K562 (cell line): ENCODE measurements at regions not wholly inside any gene's neighbourhood (a gene's known extent, or its start where the extent isn't known, plus 50 kb on each side); places are given as distances from the start of the nearest gene placed in this dataset.

ENCODE experiments used
- ARID1B ChIP-seq: fragments of 450-650 bp; IDR thresholded peaks from 2 replicates; pipeline ENCODE4 v1.6.1; 2016; ENCODE audit warnings: antibody characterized with exemption, mild to moderate bottlenecking, inconsistent platforms
- CBFA2T3 ChIP-seq: fragments of 450-650 bp; IDR thresholded peaks from 2 replicates; pipeline ENCODE4 v1.6.1; 2017
- FOXK1 ChIP-seq: sonication (generic); formaldehyde crosslinking; IDR thresholded peaks from 2 replicates; pipeline ENCODE4 v1.8.0; 2022; ENCODE audit warnings: missing genetic modification reagents, mild to moderate bottlenecking, borderline replicate concordance
- IRF9 ChIP-seq: fragments of 450-650 bp; IDR thresholded peaks from 2 replicates; pipeline ENCODE4 v1.6.1; 2016; ENCODE audit warnings: missing biosample characterization, missing genetic modification characterization
- KAT7 ChIP-seq: sonication (generic); formaldehyde crosslinking; IDR thresholded peaks from 2 replicates; pipeline ENCODE4 v1.8.0; 2022; ENCODE audit warnings: missing genetic modification reagents, mild to moderate bottlenecking, borderline replicate concordance
- LCOR ChIP-seq: sonication (generic); formaldehyde crosslinking; IDR thresholded peaks from 2 replicates; pipeline ENCODE4 v1.8.0; 2022; ENCODE audit warnings: mild to moderate bottlenecking, missing genetic modification reagents
- NCOR1 ChIP-seq: fragments of 450-650 bp; IDR thresholded peaks from 2 replicates; pipeline ENCODE4 v1.6.1; 2016; ENCODE audit warnings: mild to moderate bottlenecking, moderate library complexity
- NFE2 ChIP-seq: IDR thresholded peaks from 2 replicates; pipeline ENCODE4 v1.6.1; 2014; ENCODE audit warnings: antibody characterized with exemption, low read depth
- NR2F6 ChIP-seq: fragments of 450-650 bp; formaldehyde crosslinking; IDR thresholded peaks from 2 replicates; pipeline ENCODE4 v1.4.0; 2020; ENCODE audit warnings: mild to moderate bottlenecking
- PKNOX1 ChIP-seq: fragments of 450-650 bp; IDR thresholded peaks from 2 replicates; pipeline ENCODE4 v1.6.1; 2016
- PML ChIP-seq: IDR thresholded peaks from 2 replicates; pipeline ENCODE4 v1.6.1; 2012; ENCODE audit warnings: low read length, inconsistent platforms
- PTRF ChIP-seq: fragments of 450-650 bp; IDR thresholded peaks from 2 replicates; pipeline ENCODE4 v1.6.1; 2016; ENCODE audit warnings: mild to moderate bottlenecking, missing genetic modification characterization, missing compliant biosample characterization
- RB1 ChIP-seq: fragments of 450-650 bp; IDR thresholded peaks from 2 replicates; pipeline ENCODE4 v1.6.1; 2017; ENCODE audit warnings: low read depth, mild to moderate bottlenecking
- SAFB ChIP-seq: fragments of 200-400 bp; formaldehyde crosslinking; IDR thresholded peaks from 2 replicates; pipeline ENCODE4 v1.6.1; 2017; ENCODE audit warnings: low read depth, low read length, borderline replicate concordance
- SRSF1 ChIP-seq: fragments of 200-400 bp; formaldehyde crosslinking; IDR thresholded peaks from 2 replicates; pipeline ENCODE4 v1.6.1; 2017; ENCODE audit warnings: mild to moderate bottlenecking, low read depth, low read length, moderate library complexity
- TEAD4 ChIP-seq, 2 experiments: sonication (generic) in 1 of 2; formaldehyde crosslinking in 1 of 2; IDR thresholded peaks; 2 replicates each; pipeline versions ENCODE4 v1.6.1 to v1.8.0; 2012 to 2022; ENCODE audit warnings: borderline replicate concordance in 1 of 2, inconsistent platforms in 1 of 2, low read length in 1 of 2, mild to moderate bottlenecking in 1 of 2, missing genetic modification reagents in 1 of 2
- TRIM24 ChIP-seq, 2 experiments: fragments of 450-650 bp; IDR thresholded peaks; 2 replicates each; pipeline ENCODE4 v1.6.1; 2016
- XRCC5 ChIP-seq: fragments of 200-400 bp; formaldehyde crosslinking; IDR thresholded peaks from 2 replicates; pipeline ENCODE4 v1.6.1; 2017; ENCODE audit warnings: low read depth, mild to moderate bottlenecking, low read length
- ZBTB43 ChIP-seq: sonication (generic); formaldehyde crosslinking; IDR thresholded peaks from 2 replicates; pipeline ENCODE4 v1.8.0; 2023; ENCODE audit warnings: mild to moderate bottlenecking, missing genetic modification reagents
- ZEB2 ChIP-seq: fragments of 450-650 bp; IDR thresholded peaks from 2 replicates; pipeline ENCODE4 v1.6.1; 2016
- ZNF165 ChIP-seq: fragments of 250-450 bp; sonication (Bioruptor Pico); IDR thresholded peaks from 2 replicates; pipeline ENCODE4 v1.4.0; 2020; ENCODE audit warnings: borderline replicate concordance
- ZNF395 ChIP-seq: fragments of 200-800 bp; sonication (Bioruptor generic); IDR thresholded peaks from 2 replicates; pipeline ENCODE4 v1.6.1; 2017; ENCODE audit warnings: missing genetic modification characterization, missing compliant biosample characterization
- ZNF41 ChIP-seq: fragments of 250-450 bp; sonication (Bioruptor Pico); conservative IDR thresholded peaks from 2 replicates; pipeline ENCODE4 v1.4.0; 2020; ENCODE audit warnings: mild to moderate bottlenecking
- ZNF778 ChIP-seq: fragments of 450-650 bp; formaldehyde crosslinking; IDR thresholded peaks from 2 replicates; pipeline ENCODE4 v1.4.0; 2020; ENCODE audit warnings: mild to moderate bottlenecking, moderate library complexity

- TF ChIP-seq IRF9 (tag) (no peak), XRCC5 (no peak), KAT7 (no peak), LCOR (CRISPR knock-in tag) (no peak), CBFA2T3 (peak; percentile 78), FOXK1 (CRISPR knock-in tag) (no peak), NR2F6 (CRISPR knock-in tag) (no peak), NFE2 (no peak), TRIM24 (IDR thresholded peaks at IDR 0.05) (no peak), ZNF165 (no peak), ZBTB43 (CRISPR knock-in tag) (no peak), ZNF778 (CRISPR knock-in tag) (no peak), ZEB2 (0 out of 2 replicates have a peak, but pooled peaks have one; percentile 54), NCOR1 (no peak), PKNOX1 (peak; percentile 77), SRSF1 (no peak), ZNF395 (CRISPR knock-in tag) (0 out of 2 replicates have a peak, but pooled peaks have one; percentile 21), ZNF41 (no peak), PML (peak; percentile 67; the same call in 1 of the 2 replicates), SAFB (no peak), RB1 (no peak), TEAD4 (IDR thresholded peaks at IDR 0.05; ENCODE audit: low read length) (peak; percentile 80), TEAD4 (CRISPR knock-in tag; IDR thresholded peaks at IDR 0.05; ENCODE audit: borderline replicate concordance) (no peak), ARID1B (peak; percentile 86), PTRF (tag) (no peak)
- TF ChIP-seq, all 486 proteins: peak for 24
Observed at GRCh38 chr2:11993749-11994148, 247.3 kb downstream of the LPIN1 start (continued).
